ENCODE measurements at regions not wholly inside any gene's neighbourhood (a gene's known extent, or its start where the extent isn't known, plus 50 kb on each side); places are given as distances from the start of the nearest gene placed in this dataset.

- Histone ChIP-seq H3K4me1 (no peaks in the 10 kb centered on the region), H3K4me2 (no peak overlapping the region), H3K4me3 (no peak overlapping the region), H3K9me3 (no peaks in the 10 kb centered on the region), H3K27ac (no peak overlapping the region)
- ChIA-PET POLR2A (no interaction called here), CTCF (interaction anchor here (0.5 kb wide), 1 partner anchor 378 kb away, joined by 5 read pairs; no protein-coding TSS in a partner anchor)
- no peak for TF ChIP-seq EHMT2 (IDR thresholded peaks at IDR 0.05; ENCODE audit: low read depth)
- TF ChIP-seq EHF (CRISPR knock-in tag; IDR thresholded peaks at IDR 0.05) = no peak
- no peak for TF ChIP-seq SMC3 (IDR thresholded peaks at IDR 0.05)
- TF ChIP-seq NFE2L2 (conservative IDR thresholded peaks at IDR 0.05; ENCODE audit: low read length) = no peak
- TF ChIP-seq POLR2A (IDR thresholded peaks at IDR 0.05; ENCODE audit: low read length) = no peak
- no peak for TF ChIP-seq FOSB (CRISPR knock-in tag; IDR thresholded peaks at IDR 0.05)
- no peak for TF ChIP-seq ELK1 (IDR thresholded peaks at IDR 0.05; ENCODE audit: low read depth, low read length)
- no peak for TF ChIP-seq PHF8 (IDR thresholded peaks at IDR 0.05; ENCODE audit: borderline replicate concordance, low read depth)
- TF ChIP-seq PBX3 (IDR thresholded peaks at IDR 0.05) = no peak
- TF ChIP-seq JUN (IDR thresholded peaks at IDR 0.05) = no peak
- TF ChIP-seq ATOH8 (CRISPR knock-in tag; IDR thresholded peaks at IDR 0.05; ENCODE audit: low read depth) = no peak
- TF ChIP-seq CHD2 (IDR thresholded peaks at IDR 0.05; ENCODE audit: low read length, partially characterized antibody) = no peak
- TF ChIP-seq CBX8 (IDR thresholded peaks at IDR 0.05) = no peak
- no peak for TF ChIP-seq HOXB13 (CRISPR knock-in tag; IDR thresholded peaks at IDR 0.05; ENCODE audit: low read depth)
- no peak for TF ChIP-seq TFCP2L1 (CRISPR knock-in tag; IDR thresholded peaks at IDR 0.05)
- FAIRE-seq (no peak), DNase-seq (ENCODE audit: low read depth in 1 of 2, low spot score in 1 of 2) (no peak), ATAC-seq (no peak)
- 3% methylated on average over 2 of the region's 2 CpGs for WGBS (ENCODE audit: missing lambda C conversion rate)
Measured at GRCh38 chr3:20878691-20879090, 692.7 kb upstream of the SGO1 start.

GRCh38 chr3:20873235-20873634 is 687.2 kb upstream of the SGO1 start:
- no peak for FAIRE-seq
- POLR2A ChIA-PET = no interaction called here
- TF ChIP-seq MAFK (IDR thresholded peaks at IDR 0.05; ENCODE audit: partially characterized antibody) (no peak), HDAC2 (IDR thresholded peaks at IDR 0.05) (no peak), USF2 (IDR thresholded peaks at IDR 0.05) (no peak), KDM1A (IDR thresholded peaks at IDR 0.05; ENCODE audit: low read depth) (no peak), FOSB (CRISPR knock-in tag; IDR thresholded peaks at IDR 0.05) (no peak), ELK1 (IDR thresholded peaks at IDR 0.05; ENCODE audit: low read depth, low read length) (no peak), KDM5A (IDR thresholded peaks at IDR 0.05) (no peak), FOSL2 (IDR thresholded peaks at IDR 0.05) (no peak), FOSL2 (CRISPR knock-in tag; IDR thresholded peaks at IDR 0.05) (no peak)
- WGBS (ENCODE audit: missing lambda C conversion rate) = 2% methylated on average over 3 of the region's 3 CpGs
- no peaks in the 10 kb centered on the region for H3K9me3 ChIP-seq
- no peak for ATAC-seq
- CTCF ChIA-PET = interaction anchor here (0.6 kb wide), 1 partner anchor 148 kb away, joined by 4 read pairs; no protein-coding TSS in a partner anchor
- H3K4me3 ChIP-seq = no peak overlapping the region
- no peak overlapping the region for H3K27ac ChIP-seq
- H3K4me2 ChIP-seq = no peak overlapping the region
- no peaks in the 10 kb centered on the region for H3K4me1 ChIP-seq
- no peak for DNase-seq (ENCODE audit: low read depth in 1 of 2, low spot score in 1 of 2)

Data from A549 (cell line).